Left lobe of liver (tissue), 2 donors: ENCODE measurements at regions not wholly inside any gene's neighbourhood (a gene's known extent, or its start where the extent isn't known, plus 50 kb on each side); places are given as distances from the start of the nearest gene placed in this dataset.

Experiments used
- ATAC-seq: fragments of 200-7000 bp; cut with Tn5 transposase; one replicate; pipeline ENCODE4 v1.9.1; 2020; ENCODE audit warnings: mild to moderate bottlenecking, moderate library complexity
- DNase-seq: peaks from one replicate; pipeline ENCODE4 v3.0.0-alpha.2; 2020; ENCODE audit warnings: low spot score
- donor health status: DM: no; HTN: no; CAD: no; lungs with moderate emphysema.
- donor health status: DM: no; HTN: yes; CAD: no.

DNA sequence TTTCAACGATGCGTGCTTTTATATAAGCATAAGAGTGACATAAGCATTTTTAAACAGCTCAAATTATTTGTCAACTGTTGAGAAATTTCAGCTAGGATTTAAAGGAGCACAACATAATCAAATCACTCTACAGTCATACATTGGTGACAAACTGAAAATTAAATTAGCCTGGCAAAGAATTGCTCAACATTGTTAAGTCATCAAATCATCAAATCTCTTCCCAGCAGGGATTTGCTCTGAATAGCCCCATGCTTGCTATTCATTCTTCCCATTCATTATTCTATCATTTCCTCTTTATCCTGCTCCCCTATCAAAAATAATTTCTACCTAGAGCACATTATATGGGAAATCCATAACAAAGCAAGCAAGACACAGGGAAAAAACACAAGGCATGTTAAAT lies 198.7 kb upstream of the LUZP2 start:
- DNase-seq, result no peak

DNA sequence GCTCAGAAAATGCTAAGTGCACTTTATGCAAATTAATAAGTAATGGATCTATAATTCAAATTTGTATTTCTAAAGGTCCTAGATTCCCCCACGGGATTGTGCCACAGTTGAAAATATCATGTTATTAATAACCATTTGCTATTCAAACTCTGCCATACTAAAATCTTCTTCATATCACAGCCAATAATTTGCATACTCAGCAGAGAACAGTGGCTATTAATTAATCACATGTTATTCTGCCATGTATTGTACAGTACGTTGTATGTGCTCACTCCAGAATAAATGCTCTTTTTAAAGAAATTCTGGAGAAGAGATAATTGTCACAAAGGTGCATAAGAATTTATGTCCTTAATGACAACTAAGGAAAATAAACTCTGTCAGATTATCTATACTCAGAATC lies 184.9 kb upstream of the LUZP2 start:
- ATAC-seq (no peak), DNase-seq (no peak)

More for the DNA sequence above, 198.7 kb upstream of the LUZP2 start:
- ATAC-seq, result no peak

DNA sequence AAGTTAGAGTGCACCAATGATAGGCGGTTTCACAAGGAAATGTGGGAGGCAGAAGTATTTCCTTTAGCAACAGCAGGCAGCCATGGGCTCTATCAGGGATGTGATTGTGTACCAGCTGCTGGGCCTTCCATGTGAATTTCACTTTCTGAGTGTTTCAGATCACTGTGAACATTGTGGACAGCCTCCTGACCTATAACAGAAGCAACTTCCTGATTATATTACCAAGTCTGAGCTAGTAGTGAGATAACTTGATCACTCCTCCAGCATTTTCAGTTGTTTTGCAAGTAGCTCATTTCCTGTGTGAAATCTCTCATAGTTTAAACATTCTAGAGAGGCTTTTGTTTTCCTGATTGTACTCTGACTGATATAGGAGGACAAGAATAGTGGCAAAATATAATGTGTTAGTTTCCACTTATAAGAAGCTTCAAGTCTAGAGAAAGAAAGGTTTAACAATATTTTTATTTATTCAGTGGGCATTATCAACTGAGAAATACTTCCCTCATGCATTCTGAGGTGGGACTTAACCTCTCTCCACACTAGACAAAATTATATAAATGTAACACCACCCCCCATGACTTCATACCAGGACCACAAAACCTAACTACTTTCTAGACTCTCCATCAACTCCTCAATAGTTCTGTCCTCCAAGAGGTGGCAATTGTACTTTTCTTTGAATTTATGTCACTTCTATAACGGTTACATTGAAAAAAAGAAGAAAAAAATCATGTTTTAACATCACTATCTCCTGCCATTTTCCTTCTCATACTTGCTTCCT lies 184.2 kb upstream of the LUZP2 start:
- ATAC-seq (no peak), DNase-seq (no peak)

DNA sequence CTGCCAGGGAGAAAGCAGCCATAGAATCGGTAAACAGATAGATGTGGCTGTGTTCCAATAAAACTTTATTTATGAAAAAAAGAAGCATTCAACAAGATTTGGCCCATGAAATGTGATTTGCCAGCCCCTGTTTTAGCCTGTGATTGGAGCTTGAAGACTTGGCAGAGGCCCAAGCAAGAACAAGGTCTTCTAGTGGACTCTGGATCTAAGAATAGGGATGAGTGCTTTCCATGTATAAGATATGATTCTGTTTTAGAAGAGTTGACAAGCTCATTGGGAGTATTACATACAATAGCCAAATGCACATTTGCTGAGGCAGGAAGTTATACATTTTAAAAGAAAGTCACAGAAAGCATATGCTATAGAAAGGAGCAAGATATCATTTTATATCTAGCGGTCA lies 175.6 kb upstream of the LUZP2 start:
- DNase-seq (no peak), ATAC-seq (no peak)

DNA sequence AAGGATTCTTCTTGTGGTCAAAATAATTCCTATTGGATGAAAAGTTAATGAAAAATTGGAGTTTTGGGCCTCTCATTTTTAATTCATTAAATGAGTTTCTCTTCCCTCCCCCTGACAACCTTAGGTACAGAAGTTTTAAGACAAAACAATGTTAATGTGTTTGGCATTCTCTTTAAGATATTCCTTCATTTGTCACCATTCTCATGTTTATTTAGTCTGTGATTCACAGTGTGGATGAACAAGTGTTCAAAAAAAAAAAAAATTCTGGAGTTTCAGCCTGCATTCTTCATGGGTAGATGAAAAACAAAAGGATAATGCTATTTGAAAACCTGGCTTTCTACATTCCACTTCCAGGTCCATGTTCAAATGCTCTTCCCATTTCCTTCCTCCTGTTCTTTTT lies 172.6 kb upstream of the LUZP2 start:
- DNase-seq (no peak), ATAC-seq (no peak)

DNA sequence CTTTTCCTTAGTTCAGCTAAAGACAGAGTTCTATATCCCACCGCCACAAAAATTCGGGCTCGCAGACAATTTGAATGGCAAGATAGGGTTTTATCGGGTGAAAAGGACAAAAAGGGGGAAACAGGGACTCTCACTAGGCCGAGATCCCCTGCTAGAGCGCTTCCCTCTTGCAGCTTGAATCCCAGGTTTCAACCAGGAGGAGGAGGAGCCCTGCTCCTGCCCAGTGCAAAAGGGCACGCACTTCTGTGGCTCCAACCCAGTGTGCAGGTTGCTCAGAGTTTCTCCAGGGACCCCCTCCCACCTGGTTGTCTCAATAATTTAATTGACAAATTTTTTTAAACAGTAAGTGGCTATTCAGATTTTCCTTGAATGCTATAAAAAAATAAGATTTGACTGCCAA lies 152.6 kb upstream of the LUZP2 start:
- ATAC-seq (no peak), DNase-seq (no peak)

DNA sequence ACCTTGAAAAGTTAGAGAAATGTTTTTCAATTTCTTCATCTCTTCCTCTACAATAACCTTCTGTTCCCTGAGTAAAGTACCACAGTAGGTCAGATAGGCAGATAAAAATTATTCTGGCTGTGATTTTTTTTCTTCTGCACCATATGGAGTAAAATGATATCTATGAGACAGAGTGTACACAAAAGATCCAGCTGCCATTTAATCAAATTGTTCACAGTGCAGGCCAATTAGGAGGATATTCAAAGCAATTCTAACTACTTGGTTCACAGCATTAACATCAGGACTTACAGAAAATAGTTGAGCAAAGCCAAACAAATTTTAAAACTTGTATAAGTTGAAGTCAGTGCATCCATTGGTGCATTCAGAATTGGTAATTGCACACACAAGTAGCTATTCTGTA lies 147.9 kb upstream of the LUZP2 start:
- no peak for DNase-seq
- no peak for ATAC-seq

DNA sequence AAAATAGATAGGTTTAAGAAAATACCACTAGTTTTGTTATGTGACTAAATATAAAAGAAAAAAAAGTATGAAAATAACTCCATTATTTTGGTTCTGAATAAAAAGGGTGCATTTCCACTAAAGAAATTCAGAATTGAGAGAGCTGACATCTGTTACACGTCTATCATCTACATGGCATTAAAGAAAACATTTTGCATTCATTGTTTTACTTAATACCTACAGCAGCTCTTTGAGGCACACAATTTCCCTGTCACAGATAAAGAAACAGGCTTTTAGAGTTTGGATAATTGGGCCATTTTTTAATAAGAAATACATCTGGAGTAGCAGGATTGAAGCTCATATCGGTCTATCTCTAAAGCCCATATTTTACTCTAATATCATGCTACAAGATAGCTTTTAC lies 145.7 kb upstream of the LUZP2 start:
- ATAC-seq, result no peak
- DNase-seq, result no peak

DNA sequence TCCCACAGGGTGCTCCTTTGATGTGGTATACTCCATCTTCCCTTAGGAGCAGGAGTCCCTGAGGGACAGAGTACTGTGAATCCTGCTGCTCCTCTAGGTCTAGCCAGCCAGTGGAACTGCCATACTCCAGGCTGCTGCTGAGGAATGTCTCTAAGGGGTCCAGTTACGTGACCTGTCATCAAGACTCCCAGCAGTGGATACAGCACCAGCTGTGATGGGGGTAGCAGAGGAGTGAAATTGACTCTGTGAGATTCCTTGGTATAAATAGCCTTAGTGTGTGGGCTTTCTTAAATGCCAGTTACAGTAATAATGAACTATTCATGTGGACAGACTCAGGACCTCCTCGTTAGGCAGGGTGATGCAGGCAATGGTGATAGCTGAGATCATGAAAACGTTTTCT lies 140.4 kb upstream of the LUZP2 start:
- ATAC-seq, result no peak
- no peak for DNase-seq

DNA sequence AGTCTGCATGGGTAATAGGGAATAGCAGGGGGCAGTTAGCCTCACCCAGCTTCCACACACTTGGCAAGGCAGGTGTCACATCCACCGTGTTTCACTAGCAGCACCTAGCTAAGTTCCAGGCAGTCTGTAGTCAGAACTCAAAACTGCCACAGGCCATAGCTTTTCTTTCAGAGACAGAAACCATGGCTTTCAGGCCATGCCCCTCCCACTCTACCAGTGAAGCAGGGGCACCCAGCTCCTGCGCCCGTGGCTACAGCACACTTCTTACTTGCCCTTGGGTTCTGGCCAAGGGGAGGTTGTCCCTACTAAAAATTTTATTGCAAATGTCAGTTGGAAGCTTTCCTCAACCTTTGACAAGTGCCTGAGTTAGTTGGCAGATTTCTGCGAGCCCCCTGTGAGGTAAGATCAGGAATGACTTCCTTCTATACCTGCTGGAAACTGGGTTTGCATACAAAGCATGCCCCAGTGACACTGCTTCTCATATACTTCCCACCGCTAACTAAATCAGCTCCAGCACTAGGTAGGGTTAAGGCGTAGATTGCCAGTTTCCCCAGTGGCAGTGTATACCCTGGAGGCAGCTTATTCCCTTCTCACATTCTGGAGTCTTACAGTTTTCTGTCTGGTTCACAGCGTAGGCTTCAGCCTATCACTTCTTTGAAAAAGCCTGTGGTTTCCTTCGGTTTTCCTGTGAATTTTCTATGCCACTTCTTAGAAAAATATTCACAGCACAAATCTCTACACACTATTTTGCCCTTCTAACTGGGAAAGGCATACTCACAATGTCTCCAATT lies 139.0 kb upstream of the LUZP2 start:
- ATAC-seq, result no peak

DNA sequence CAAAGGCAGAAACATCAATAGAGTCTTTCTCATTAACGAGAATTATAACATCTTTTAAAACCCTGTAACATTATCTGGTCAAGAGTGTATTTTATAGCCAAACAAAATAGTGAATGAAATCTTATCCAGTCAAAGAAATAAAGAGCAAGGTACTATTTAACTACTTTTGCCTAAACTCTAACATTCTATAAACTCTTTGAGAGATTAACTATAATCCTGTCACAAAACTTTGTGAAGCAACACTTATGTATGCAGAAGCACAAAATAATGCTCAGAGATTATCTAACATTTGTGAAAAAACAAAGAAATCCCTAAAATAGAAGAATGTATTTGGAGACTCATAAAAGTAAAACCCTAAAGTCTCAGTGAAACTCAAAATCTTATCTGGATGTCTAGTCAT lies 124.4 kb upstream of the LUZP2 start:
- DNase-seq (no peak), ATAC-seq (no peak)

More for the DNA sequence above, 139.0 kb upstream of the LUZP2 start:
- no peak for DNase-seq

DNA sequence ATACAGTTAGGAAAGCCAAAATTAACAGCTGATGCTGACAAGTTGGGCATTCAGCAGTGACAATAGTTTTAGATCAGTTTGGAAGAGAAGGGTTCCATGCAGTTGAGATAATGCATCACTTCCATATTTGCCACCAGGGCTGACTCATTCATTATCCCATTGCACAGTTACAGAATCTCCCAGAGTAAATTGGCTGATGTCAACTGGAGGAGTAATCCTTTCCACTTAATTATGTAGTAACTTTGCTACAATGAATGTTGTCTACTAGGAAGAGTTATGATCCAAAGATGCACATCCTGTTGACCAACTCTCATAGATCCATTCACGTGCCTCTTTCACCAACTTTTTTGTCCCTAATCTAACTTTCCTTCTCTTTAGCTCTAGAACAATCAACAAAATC lies 123.3 kb upstream of the LUZP2 start:
- DNase-seq, result no peak
- ATAC-seq, result no peak

DNA sequence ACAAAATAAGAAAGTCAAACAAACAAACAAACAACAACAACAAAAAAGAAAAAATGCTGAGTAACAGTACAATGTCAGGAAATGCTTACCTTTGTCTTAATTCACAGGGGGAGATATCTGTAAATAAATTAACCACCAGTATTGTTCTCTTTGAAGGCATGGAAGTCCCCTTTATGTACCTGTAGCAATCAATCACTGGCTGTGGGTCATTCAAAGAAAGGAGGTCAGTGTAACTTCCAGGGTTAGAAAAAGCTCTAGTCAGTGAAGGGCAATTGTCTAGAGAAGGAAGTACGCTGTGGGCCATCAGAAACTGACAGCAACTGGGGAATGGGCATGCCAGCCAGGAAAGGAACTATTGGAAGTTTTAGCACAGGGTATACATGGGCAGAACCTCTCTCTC lies 121.5 kb upstream of the LUZP2 start:
- DNase-seq (no peak), ATAC-seq (no peak)

DNA sequence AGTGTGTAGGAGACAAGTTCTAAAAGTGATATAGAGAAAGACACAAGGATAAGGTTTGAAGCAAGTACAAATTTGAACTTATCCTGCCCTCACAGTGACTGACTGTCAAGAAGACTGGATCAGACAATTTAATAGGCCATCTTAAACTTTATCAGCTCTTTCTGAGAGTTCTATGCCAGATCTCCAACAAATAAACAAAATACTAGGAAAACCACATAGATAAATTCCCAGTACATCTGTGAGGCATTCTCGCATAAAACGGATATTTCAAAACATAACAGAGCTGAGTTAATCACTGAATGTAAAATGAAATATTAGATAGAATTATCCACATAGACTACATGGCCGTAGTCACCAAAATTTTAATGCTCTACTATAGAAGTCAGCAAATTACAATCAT lies 120.9 kb upstream of the LUZP2 start:
- DNase-seq (no peak), ATAC-seq (no peak)

DNA sequence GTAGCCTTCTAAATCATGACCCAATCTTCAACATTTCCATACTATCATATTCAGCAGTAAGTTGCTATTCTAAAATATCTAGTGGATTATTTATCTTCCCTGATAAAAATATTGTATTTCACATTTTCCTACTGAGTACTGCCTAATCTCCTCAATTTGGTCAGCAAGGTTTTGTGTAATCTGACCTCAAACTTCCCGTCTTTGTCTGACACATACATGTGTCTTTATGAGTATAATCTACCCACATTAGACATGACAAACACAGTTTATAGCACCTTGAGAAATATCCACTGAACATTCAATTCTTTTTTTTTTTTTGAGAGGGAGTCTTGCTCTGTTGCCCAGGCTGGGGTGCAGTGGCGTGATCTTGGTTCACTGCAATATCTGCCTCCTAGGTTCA lies 113.7 kb upstream of the LUZP2 start:
- DNase-seq, result no peak
- ATAC-seq, result no peak

DNA sequence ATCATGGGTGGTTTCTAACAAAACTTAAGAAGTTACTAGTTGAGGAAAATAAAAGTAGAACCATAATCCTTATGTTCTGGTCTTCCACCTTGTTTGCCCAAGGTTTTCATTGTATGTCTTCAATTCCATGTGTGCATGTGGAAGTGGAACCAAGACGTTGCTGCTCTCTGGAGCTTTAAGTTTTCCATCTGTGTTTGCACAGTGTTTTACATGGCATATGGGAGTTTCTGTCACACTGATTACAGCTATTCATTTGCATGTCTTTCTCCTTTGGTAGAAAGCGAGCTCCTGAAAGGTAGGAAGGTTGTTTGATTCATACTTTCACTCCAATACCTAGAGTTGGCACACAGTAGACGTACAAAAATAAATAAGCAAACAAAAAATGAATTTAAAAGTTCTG lies 112.6 kb upstream of the LUZP2 start:
- ATAC-seq (no peak), DNase-seq (no peak)

DNA sequence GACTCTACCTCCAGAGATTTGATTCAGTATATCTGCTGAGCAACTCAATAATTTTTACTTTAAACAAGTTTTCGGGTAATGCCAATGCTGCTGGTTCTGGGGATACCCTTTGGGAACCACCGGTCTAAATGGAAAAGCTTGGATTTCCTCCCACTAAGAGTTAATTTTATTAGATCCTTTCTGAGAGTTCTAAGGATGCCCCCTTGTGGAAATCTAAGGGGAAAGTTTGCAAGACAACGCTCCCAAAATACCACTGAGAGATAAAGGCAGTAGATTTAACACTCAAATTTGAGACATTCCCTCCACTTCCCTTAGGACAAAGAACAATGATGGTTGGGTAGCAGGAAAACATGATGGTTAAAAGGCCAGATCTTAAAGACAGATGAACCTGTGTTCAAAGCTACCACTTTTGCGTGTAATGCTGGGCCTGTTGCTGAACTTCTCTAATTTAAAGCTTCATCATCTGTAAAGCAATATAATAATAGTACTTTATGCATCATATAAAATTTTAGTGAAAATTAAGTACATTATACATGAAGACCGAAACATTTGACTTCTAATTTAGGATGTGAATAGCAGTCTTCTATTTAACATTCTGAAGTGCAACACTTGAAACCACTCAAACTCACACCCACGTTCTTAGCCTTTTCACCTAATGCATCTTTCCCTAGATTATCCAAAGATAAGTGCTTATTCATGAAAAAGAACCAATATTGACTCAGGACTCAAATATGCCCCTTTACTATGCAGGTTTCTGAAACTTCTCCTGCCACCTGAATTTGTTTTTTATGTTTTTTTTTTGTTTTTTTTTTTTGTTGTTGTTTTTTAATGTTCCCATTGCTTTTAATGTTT lies 110.1 kb upstream of the LUZP2 start:
- no peak for ATAC-seq

DNA sequence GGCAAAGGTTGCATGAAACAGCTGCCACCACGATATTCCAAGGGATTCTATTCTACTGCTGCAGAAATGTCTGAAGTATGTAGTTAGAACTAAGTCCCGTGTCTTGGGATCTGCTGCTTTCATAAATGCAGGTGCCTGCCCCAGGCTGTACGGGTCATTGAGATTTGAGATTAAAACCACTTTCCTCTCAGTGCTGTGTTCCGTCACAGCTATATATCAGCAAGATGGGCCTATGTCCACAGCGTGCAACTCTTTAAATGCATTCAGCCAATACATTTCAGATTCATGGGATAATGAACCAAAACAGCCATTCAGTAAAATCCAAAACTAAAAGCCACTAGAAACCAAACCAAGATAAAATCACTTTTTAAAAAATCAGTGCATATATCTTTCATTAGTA lies 107.3 kb upstream of the LUZP2 start:
- ATAC-seq, result no peak
- DNase-seq, result no peak

More for the DNA sequence above, 110.1 kb upstream of the LUZP2 start:
- no peak for DNase-seq

DNA sequence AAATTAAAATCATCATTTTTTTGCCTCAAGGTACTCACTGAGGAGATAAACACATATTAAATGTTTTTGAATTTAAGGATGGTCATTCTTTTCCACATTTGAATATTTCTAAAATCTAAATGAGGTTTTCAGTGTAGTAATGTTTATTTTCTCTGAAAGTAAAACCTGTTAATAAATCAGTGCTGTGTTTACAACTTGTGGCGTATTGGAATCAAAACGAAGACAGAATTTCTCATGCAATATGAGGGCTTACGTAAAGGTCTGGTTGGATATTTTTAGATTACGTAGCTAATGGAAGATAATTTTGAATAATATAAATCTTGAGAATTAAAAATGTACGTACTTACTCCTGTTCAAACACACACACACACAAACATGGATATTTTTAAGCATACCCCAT lies 106.8 kb upstream of the LUZP2 start:
- ATAC-seq, result no peak

DNA sequence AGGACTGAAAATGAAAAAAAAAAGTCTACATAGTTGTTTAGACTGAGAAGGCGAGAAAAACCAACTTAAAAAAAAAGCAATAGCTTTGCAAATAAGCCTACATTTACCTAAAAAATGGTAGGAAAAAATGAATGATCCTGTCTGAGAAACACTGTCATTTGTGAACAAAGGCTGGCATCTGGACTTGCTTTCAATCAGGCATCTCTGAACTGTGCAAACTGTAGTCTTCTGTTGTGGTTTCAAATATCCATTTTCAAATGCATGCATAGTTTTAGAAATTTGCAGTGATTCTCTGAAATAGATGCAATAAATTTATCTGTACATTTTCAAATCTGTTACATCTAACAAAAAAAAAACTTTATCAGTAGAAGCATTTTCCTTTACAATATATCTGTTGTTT lies 106.1 kb upstream of the LUZP2 start:
- DNase-seq (no peak), ATAC-seq (no peak)

More for the DNA sequence above, 106.8 kb upstream of the LUZP2 start:
- DNase-seq, result no peak

DNA sequence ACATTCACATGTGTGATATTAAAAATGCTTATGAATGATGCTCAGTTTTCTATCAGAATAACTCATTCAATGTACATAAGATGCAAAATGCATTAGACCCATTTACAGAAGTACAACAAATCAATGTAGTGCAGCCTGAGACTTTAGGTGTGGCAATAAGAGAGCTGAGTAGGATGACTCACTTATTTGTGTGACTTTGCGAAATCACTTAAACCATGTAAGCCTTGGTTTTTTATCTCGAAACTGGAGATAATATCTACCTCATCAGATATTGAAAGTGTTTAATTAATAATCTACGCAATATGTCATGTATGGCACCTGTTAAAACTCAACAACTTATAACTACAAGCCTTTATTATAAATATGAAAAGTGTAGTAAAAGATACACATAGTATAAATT lies 105.7 kb upstream of the LUZP2 start:
- DNase-seq (no peak), ATAC-seq (no peak)
